ENCODE measurements at regions not wholly inside any gene's neighbourhood (a gene's known extent, or its start where the extent isn't known, plus 50 kb on each side); places are given as distances from the start of the nearest gene placed in this dataset.

- DNase-seq (ENCODE audit: low read depth, low spot score): no peak
Observed at GRCh38 chr1:84090447-84091245, 53.4 kb upstream of the PRKACB start.

DNA sequence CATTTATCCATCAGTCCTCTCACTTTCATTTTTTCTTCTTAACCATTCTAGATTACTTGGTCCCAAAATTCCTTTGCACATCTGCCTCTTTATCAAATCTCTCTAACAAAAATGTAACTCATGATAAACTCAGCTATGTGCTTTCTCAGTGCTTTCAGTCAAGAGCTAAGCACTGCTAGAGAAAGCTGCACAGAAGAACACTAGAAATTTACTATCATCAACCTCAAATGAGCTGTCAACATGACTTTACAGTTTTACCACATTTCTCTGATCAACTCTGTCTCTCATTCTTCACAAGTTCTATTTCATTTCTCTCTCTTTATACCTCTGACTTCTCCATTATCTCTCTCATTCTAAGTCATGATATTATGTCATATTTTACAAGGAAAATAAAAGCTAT is 54.2 kb upstream of the PRKACB start:
- no peak for DNase-seq (ENCODE audit: low read depth, low spot score)

GRCh38 chr1:84089465-84089864 is 54.6 kb upstream of the PRKACB start:
- DNase-seq (ENCODE audit: low read depth, low spot score): no peak

DNA sequence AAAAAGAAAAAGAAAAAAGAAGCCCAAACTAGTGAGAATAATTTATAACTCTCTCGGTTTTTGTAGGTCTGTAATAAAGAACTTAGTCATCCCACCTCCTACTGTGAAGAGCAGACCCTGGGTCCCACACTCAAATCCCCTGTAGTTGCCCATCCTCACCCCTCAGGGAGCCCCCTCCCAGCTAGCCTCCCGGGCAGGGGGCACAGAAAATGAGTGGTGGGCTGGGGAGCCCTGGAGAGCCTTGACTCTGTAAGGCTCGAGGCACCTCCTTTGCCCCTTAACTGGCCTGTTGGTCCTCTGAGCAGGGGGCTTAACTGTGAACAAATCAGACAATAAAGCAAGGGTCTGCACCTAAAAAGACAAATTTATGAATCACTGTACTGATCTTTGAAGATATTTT is 57.5 kb upstream of the PRKACB start:
- no peak for DNase-seq (ENCODE audit: low read depth, low spot score)

GRCh38 chr1:84086189-84086588 is 57.9 kb upstream of the PRKACB start:
- peak; percentile 14 for DNase-seq (ENCODE audit: low read depth, low spot score)

- DNase-seq (ENCODE audit: low read depth, low spot score): no peak
Observed at GRCh38 chr1:84083307-84083706, 60.8 kb upstream of the PRKACB start.

GRCh38 chr1:84078842-84079202 is 65.2 kb upstream of the PRKACB start:
- no peak for DNase-seq (ENCODE audit: low read depth, low spot score)

DNA sequence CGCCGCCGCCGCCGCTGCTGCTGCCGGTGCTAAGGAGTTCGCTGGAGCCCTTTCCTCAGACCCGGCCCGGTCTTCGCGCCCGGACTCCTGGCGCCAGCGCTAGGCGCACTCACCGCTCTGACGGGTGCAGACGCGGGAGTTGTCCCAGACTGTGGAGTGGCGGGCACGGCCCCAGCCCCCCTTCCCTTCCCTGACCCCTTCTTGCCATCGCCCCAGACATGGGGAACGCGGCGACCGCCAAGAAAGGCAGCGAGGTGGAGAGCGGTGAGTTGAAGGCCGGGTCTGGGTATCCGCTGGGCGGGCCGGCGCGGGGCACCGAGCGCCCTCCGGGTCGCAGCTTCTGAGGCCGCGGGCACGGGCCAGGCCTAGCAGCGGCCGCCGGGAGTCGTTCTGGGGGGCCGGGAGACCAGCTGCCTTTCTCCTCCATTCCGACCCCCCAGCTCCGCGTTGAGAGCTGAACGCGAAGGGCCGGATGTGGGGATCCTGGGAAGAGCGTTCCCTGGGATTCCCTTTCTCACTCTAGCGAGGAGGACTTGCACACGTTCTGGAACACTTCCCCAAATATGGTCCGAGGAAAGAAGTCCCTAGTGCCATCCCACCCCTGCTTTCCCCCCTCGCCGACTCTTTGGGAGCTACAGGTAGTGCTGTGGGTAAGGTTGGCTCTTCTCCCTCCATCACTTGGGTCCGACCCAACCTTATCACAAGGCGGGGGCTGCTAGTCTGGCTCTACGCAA is 65.8 kb upstream of the PRKACB start:
- DNase-seq (ENCODE audit: low read depth, low spot score): peak; percentile 51

- DNase-seq (ENCODE audit: low read depth, low spot score): peak; percentile 89
Observed at GRCh38 chr1:84077476-84078107, 66.5 kb upstream of the PRKACB start.

DNA sequence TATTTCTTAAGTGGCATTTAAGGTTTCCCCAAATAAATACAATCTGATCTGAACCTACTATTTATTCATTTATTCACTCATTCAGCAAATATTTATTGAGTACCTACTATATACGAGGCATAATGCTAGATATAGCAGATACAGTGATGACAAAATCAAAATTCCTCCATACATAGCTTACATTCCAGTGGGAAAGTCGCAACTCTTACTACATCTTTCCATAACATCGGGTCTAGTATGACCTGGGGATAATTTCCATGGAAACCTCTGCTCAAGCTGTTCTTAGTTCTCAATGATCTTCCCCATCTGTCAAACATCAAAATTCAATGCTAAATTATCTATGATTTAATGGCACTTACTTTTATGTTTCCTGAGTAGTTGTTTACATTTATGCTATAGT is 70.8 kb upstream of the PRKACB start:
- no peak for DNase-seq (ENCODE audit: low read depth, low spot score)

DNA sequence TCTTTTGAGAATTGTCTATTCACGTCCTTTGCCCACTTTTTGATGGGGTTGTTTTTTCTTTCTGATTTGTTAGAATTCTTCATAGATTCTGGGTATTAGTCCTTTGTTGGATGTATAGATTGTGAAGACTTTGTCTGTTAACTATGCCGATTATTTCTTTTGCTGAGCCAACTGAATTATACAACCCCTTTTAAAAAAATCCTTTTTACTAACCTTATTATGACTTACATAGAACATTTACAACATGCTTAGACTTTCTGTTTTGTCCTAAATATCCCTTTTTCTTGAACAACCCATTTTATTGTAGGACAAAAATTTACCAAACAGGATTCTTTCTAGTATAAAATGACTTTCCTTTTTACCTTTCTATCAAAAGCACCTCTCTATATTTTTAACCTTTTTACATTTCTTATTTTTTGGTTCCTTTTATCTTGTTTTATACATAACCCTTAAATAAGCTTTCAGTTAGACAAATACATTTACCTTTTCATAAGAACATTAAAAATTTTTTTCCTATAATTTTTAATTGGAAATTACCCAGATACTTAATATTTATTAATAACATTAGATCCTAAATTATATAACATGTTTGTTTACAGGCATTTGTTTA is 70.4 kb upstream of the TTLL7 start:
- DNase-seq (ENCODE audit: low read depth, low spot score): no peak

GRCh38 chr1:84062496-84062895 is 63.6 kb upstream of the TTLL7 start:
- no peak for DNase-seq (ENCODE audit: low read depth, low spot score)

DNA sequence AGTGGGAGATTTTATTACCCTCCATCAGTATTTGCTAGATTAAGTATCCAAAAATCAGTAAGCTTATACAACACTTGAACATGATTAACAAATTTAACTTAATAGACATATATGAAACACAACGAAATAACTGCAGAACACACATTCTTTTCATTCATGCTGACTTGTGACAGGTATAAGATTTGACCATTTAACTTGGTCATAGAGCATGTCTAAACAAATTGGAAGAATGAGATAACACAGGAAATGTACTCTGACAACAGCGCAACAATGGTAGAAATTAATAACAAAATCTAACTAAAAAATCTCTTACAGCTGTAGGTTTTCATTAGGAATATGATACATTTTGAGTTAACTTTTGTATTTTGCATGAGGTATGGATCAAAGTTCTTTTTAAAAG is 62.4 kb upstream of the TTLL7 start:
- DNase-seq (ENCODE audit: low read depth, low spot score): no peak

DNA sequence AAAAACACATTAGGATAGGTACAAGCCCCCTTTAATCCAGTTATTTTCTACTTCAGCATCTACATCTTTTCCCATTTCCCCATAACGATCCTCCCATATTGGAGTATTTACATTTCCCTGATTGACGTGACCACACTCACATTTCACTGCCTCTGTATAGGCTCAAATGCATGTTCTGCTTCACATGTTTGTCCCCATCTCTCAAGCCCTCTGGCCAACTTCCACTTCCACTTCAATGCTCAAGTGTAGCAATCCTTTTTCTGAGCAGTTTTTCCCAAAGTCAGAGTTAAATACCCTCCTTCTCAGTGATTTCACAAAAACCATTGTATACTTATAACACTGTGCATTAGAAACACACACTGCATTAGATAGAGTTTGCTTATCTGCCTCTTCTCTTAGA is 61.8 kb upstream of the TTLL7 start:
- no peak for DNase-seq (ENCODE audit: low read depth, low spot score)

DNA sequence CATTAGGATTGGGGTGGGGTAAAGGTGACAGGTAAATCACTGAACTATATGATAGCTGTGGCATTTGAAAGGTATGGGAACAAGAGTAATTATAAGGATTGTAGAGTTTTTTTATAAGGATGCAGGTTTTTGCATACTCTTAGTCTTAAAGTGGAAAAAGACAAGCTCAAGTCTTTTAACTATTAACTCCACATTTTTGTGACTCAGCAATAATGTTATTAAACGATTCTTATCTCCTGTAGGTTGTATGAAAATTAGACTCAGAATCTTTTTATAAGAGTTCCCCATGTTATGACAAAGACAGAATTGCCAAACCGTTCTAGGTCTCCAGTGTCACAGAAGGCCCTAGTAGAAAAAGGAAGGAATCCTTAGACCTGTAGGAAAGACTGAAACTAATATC is 49.9 kb upstream of the TTLL7 start:
- no peak for DNase-seq (ENCODE audit: low read depth, low spot score)

Measured in ELF-1 (cell line).